Kidney capillary endothelial cell (primary cell): ENCODE measurements at regions not wholly inside any gene's neighbourhood (a gene's known extent, or its start where the extent isn't known, plus 50 kb on each side); places are given as distances from the start of the nearest gene placed in this dataset.
"Not testable (repeated sequence)": the region's sequence is repeated elsewhere in the genome, so short reads cannot be mapped to it uniquely, and the experiment has no call there.

ENCODE experiments used
- DNase-seq: peaks from one replicate; pipeline ENCODE4 v3.0.0-alpha.2; 2018; ENCODE audit warnings: low spot score

DNA sequence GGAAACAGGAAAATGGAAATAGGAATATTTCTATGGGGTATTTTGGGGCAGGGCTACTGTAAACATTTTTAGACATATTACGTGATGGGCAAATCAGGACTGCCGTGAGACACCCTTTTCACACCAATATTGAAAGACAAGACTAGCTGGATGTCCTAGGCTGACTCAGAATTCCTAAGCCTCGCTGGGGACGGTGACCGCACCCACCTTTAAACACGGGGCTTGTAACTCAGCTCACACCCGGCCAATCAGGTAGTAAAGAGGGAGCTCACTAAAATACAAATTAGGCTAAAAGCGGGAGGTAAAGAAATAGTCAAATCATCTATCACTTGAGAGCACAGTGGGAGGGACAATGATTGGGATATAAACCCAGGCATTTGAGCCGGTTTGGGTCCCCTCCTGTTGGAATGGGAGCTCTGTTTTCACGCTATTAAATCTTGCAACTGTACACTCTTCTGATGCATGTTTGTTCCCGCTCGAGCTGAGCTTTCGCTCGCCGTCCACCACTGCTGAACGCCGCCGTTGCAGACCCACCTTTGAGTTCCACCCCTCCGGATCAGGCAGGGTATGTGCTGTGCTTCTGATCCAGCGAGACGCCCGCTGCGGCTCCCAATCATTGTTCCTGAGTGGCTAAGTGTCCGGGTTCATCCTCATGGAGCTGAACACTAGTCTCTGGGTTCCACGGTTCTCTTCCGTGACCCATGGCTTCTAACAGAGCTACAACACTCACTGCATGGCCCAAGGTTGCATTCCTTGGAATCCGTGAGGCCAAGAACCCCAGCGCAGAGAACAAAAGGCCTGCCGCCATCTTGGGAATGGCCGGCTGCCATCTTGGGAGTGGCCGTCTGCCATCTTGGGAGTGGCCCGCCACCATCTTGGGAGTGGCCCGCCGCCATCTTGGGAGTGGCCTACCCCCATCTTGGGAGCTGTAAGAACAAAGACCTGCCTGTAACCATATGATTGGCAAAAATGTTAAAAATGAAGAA is 152.6 kb downstream of the CRLF2 start:
- no peak for DNase-seq

DNA sequence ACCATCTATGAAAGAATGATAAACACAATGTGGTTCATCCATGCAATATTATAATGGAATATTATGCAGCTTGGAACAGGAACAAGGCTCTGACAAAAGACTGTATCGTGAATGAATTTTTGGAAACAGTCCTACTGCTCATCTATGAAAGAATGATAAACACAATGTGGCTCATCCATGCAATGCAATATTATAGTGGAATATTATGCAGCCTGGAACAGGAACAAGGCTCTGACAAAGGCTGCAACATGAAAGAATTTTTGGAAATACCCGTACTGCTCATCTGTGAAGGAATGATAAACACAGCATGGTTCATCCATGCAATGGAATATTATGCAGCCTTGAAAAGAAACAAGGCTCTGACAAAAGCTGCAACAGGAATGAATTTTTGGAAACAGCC is 158.8 kb downstream of the CRLF2 start:
- not testable (repeated sequence) for DNase-seq

DNA sequence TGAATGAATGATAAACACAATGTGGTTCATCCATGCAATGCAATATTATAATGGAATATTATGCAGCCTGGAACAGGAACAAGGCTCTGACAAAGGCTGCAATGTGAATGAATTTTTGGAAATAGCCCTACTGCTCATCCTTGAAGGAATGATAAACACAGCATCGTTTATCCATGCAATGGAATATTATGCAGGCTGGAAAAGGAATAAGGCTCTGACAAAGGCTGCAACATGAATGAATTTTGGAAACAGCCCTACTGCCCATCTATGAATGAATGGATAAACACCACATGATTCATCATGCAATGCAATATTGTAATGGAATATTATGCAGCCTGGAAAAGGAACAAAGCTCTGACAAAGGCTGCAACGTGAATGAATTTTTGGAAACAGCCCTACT is 159.4 kb downstream of the CRLF2 start:
- DNase-seq: no peak

DNA sequence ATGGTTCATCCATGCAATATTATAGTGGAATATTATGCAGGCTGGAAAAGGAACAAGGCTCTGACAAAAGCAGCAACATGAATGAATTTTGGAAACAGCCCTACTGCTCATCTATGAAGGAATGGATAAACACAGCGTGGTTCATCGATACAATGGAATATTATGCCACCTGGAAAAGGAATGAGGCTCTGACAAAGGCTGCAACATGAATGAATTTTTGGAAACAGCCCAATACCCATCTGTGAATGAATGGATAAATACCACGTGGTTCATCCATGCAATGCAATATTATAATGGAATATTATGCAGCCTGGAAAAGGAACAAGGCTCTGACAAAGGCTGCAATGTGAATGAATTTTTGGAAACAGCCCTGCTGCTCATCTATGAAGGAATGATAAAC is 160.4 kb downstream of the CRLF2 start:
- no peak for DNase-seq

DNA sequence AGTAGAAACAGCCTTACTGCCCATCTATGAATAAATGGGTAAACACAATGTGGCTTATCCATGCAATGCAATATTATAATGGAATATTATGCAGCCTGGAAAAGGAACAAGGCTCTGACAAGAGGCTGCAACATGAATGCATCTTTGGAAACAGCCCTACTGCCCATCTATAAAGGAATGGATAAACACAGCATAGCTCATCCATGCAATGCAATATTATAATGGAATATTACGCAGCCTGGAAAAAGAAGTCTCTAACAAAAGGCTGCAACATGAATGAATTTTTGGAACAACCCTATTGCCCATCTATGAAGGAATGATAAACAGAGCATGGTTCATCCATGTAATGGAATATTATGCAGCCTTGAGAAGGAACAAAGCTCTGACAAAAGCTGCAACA is 161.0 kb downstream of the CRLF2 start:
- DNase-seq: no peak

DNA sequence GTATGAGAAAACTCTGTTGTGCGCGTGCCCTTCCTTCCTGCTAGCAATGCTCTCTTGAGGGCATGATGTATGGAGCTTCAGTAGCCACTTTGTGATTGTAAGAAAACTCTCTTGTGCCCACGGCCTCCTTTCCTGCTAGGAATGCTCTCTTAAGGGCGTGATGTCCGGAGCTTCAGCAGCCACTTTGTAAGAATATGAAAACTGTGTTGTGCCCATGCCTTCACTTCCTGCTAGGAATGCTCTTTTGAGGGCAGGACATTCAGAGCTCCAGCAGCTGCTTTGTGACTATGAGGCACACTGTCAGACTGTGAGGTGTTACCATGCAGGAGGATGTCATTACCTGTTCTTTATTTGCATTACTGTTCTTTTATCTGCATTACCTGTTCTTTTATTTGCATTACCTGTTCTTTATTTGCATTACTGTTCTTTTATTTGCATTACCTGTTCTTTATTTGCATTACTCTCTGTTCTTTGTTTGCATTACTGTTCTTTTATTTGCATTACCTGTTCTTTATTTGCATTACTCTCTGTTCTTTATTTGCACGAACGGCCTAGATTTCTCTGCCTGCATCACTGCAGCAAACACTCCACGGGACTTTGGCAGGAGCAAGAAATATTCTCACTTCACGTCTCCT is 166.7 kb downstream of the CRLF2 start:
- DNase-seq: no peak

DNA sequence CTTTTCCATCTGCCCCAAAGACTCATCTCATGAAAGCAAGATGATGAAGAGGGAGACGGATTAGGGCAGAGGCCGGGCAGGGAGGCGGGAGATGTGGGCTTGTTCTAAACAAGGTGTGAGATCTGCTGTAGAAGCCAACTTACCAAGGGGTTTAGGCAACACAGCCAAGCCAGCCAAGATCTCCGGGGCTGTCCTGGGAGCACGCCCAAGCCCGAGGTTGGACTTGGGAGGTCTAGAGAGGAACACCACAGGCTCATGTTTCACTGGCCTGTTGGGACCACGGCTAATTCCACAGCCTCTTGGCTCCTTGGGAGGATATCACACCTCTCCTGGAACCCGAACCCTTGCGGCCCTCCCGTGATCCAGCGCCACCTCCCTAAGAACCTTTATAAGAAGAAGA is 171.4 kb downstream of the CRLF2 start:
- no peak for DNase-seq

DNA sequence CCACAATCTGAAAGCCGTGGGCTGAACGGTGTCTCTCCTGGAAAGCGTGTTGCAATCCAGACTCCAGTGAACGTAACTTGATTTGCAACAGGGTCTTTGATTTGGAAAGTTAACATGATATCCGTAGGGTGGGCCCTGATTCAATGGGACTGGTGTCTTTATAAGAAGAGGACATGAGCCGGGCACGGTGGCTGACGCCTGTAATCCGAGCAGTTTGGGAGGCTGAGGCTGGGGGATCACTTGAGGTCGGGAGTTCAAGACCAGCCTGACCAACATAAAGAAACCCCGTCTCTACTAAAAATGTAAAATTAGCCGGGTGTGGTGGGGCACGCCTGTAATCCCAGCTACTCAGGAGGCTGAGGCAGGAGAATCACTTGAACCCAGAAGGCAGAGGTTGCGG is 176.5 kb downstream of the CRLF2 start:
- DNase-seq: not testable (repeated sequence)

DNA sequence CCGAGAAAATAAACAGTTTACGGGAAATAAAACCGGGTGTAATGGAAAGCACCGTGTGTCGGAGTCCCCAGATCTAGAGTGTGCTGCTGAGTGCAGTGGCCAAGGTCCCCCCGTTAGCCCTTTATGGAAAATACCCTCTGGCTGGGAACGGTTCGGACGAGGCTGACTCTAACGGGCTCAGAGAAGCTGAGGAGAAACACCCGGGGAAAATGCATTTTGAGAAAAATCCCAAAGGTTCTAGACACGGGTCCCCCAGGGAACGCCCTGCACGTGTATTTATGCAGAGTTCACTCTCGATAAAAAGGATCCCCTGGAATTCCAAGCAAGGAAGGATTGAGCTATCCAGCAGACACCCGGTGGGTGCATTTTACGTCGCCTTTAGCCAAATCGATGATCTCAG is 177.2 kb downstream of the CRLF2 start:
- DNase-seq: no peak

DNA sequence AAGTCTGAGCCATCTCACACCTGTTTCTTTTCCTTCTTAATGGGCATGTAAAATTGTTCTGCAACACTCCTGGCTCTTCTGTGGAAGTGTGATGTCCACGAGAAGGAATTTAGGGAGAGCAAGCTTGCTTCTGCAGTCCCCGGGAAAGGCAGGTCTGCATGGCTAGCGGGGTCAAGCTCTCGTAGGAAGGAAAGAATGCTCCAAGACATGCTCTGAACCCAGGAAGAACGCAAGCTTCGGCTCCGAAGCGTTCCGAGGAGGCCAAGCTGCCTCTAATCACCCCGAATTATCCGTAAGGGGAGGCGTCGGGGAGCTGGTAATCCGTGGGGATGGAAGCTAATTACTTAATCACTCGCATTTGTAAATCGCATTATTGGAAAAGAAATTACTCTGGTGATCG is 177.7 kb downstream of the CRLF2 start:
- no peak for DNase-seq

DNA sequence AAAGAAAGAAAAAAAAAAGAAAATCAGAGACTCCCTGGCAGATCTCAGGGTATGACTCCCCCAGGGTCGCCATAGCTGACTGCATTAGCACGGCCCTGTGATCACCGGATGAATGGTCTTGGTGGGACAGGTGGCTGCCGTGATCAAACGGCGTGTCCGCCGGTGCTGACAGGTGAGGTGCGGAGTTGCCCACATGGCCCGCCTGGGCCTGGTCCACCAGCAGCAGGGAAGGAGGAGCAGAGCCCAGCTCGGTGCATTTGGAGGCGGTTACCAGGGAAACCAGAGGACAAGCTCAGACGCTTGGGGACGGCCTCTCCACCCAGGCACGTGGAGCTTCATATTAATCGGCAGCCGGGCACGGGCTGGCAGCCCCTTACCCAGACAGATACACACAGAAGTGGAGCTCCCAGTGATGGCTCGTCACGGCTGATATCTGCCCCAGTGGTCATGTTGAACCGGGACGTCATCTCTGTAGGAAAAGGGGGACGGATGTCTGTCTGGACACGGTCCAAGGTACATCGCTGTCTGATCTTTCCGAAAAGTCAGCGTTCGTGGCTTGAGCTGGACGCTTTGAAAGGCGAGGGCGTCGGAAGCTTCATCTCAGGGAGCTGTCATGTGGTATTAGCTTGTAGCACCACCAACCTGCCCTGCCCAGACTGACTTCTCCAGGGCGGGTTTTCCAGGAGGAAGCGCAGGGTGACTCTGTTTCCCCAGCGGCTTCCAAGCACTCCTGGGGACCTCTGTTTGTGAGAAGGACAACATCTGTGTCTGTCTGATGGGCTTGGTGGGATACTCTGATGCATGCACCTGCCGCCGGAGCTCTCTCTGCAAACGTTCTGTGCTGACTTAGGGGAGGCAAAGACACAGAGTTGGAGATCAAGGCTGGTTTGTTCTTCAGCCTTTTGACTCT is 180.7 kb downstream of the CRLF2 start:
- no peak for DNase-seq

DNA sequence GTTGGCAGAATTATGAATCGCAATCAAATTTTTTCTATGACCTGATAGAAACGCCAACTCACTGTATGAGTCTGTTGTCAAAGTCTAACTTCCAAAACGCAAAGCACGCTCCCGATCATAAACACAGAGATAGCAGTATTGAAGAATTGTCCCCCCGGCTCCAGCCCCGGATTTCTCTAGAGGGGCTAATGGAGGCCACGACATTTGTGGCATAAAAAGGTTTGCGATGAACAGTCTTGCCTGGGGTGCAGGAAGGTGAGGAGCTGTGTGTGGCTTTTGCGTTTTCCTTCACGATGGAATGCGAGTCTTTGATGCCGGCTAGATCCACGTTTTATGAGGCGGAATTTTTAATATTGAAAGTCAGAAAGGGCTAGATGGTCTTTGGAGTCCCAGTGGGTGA is 183.0 kb downstream of the CRLF2 start:
- no peak for DNase-seq

DNA sequence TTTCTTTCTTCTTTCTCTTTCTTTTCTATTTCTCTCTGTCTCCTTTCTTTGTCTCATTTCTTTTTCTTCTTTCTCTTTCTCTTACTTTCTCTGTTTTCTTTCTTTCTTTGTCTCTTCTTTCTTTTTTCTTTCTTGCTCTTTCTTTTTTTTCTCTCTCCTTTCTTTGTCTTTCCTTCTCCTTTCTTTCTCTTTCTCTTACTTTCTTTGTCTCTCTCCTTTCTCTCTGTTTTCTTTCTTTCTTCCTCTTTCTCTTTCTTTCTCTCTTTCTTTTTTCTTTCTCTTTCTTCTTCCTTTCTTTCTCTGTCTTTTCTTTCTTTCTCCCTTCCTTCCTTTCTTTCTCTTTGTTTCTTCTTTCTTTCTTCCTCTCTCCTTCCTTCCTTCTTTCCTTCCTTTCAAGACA is 184.8 kb downstream of the CRLF2 start:
- no peak for DNase-seq

DNA sequence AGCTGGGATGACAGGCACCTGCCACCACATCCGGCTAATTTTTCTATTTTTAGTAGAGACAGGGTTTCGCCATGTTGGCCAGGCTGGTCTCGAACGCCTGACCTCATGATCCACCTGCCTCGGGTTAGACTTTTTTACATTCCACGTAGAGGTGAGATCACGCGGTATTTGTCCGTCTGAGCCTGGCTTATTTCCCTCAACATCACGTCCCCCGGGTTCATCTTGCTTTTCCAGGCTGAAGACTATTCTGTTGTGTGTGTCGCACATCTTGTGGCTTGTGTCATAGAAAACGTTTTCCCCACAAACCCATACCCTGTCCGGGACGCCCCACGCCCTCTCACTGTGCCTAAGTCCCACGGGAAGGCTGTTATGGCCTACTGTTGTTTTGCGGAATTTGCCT is 185.3 kb downstream of the CRLF2 start:
- no peak for DNase-seq

DNA sequence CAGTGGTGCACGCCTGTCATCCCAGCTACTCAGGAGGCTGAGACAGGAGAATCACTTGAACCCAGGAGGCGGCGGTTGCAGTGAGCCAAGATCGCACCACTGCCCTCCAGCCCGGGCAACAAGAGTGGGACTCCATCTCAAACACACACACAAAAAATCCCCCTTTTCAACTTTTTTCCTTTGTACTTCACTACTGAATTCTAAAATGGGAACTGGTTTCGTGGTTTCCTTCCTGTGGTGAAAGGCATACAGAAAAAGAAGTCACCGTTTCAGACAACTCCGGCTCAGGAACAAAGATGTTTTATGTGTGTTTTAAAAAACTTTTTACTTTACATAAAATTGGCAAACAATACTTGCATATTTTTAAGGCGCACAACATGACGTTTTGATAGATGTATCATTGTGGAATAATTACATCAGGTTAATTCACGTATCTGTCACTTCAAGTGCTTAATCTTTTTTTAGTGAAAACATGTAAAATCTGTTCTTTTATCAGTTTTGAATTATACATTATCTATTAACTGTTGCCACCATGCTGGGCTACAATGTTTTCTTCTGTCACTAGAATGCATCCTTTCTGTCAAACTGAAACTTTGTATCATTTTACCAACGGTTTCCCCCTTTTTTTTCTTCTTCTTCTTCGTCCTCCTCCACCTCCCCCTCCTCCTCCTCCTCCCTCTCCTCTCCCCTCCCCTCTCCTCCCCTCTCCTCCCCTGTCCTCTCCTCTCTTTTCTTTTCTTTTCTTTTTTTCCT is 186.0 kb downstream of the CRLF2 start:
- DNase-seq: no peak

DNA sequence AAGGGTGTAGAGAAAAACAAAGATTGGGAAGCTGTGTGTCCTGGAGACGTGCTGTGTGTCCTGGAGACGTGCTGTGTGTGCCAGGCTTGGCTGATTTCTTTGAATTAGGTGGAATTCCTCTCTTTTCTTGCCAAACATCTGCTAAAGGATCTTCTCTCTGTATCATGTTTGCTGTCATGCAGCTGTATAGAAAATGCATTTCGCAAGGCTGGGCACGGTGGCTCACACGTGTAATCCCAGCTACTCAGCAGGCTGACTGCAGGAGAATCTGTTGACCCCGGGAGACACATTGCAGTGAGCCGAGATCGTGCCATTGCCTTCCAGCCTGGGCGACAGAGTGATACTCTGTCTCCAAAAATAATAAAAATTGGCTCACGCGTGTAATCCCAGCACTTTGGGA is 187.0 kb downstream of the CRLF2 start:
- no peak for DNase-seq

DNA sequence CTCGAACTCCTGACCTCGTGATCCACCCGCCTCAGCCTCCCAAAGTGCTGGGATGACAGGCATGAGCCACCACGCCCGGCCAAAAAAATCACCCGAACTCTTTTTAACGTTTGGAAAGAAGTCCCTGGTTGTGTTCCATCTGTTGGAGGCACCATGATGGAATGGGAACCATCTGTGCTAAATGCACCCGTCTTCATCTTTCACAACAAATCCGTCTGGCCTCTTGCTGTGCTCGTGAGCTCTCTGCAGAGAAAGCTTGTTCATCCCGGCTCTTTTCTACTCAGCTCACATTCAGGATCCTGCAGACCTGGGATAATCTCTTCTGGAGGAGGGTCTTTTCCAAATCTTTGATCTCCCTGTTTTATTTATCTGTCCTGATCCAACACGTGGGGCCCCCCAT is 188.8 kb downstream of the CRLF2 start:
- no peak for DNase-seq

DNA sequence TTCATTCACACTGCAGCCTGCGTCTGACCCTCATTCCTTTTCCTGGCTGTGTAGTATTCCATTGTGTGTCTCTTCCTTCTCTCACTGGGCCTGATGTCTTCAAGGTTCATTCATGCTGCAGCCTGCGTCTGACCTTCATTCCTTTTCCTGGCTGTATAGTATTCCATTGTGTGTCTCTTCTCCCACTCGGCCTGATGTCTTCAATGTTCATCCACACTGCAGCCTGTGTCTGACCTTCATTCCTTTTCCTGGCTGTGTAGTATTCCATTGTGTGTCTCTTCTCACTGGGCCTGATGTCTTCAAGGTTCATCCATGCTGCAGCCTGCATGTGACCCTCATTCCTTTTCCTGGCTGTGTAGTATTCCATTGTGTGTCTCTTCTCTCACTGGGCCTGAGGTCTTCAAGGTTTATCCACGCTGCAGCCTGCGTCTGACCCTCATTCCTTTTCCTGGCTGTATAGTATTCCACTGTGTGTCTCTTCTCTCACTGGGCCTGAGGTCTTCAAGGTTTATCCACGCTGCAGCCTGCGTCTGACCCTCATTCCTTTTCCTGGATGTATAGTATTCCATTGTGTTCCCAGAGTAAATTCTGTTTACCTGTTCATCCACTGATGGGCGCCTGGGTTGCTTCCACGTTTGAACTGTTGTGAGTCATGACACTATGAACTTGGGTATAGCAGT is 191.0 kb downstream of the CRLF2 start:
- DNase-seq: not testable (repeated sequence)

DNA sequence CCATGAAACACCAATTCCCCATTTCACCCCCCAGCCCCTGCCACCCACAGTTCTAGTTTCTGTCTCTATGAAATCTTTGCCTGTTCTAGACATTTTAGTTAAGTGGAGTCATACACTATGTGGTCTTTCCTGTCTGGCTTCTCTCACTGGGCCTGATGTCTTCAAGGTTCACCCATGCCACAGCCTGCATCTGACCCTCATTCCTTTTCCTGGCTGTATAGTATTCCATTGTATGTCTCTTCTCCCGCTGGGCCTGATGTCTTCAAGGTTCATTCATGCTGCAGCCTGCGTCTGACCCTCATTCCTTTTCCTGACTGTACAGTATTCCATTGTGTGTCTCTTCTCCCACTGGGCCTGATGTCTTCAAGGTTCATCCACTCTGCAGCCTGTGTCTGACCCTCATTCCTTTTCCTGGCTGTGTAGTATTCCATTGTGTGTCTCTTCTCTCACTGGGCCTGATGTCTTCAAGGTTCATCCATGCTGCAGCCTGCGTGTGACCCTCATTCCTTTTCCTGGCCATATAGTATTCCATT is 191.7 kb downstream of the CRLF2 start:
- no peak for DNase-seq

DNA sequence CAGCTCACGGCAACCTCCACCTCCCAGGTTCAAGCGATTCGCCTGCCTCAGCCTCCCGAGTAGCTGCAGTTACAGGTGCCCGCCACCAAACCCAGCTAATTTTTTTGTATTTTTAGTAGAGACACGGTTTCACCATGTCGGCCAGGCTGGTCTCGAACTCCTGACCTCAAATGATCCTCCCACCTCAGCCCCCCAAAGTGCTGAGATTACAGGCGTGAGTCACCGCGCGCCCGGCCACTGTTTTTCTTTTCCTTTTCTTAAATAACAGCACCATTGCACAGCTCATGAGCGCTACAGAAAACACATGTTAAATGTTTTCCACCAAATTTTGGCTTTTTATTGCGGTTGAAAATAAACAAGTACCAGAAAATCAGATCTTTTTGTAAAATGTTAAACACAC is 195.5 kb downstream of the CRLF2 start:
- not testable (repeated sequence) for DNase-seq

DNA sequence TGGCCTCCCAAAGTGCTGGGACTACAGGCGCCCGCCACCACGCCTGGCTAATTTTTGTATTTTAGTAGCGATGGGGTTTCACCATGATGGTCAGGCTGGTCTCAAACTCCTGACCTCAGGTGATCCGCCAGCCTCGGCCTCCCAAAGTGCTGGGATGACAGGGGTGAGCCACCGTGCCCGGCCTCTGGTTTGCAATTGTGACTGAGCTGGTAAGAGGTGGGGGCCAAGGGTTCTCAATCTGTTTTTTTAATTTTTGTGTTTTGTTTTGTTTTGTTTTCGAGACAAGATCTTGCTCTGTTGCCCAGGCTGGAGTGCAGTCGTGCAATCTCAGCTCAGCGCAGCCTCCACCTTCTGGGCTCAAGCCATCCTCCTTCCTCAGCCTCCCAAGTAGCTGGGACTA is 196.2 kb downstream of the CRLF2 start:
- DNase-seq: not testable (repeated sequence)
